Lower leg skin (tissue), 3 donors: ENCODE measurements at regions not wholly inside any gene's neighbourhood (a gene's known extent, or its start where the extent isn't known, plus 50 kb on each side); places are given as distances from the start of the nearest gene placed in this dataset.

Experiments
- CTCF ChIP-seq, 3 donors: fragments of 450-650 bp; IDR thresholded peaks; one replicate each; pipeline ENCODE4 v1.5.1; 2016; ENCODE audit warnings: antibody characterized with exemption in 3 of 3, mild to moderate bottlenecking in 3 of 3, moderate library complexity in 2 of 3
- POLR2A ChIP-seq, 2 donors: fragments of 450-650 bp; IDR thresholded peaks; one replicate each; pipeline ENCODE4 v1.6.1; 2016 to 2017; ENCODE audit warnings: antibody characterized with exemption in 2 of 2, mild to moderate bottlenecking in 1 of 2, moderate library complexity in 1 of 2

- TF ChIP-seq POLR2A (IDR thresholded peaks at IDR 0.05) = no peak
- TF ChIP-seq CTCF (IDR thresholded peaks at IDR 0.05) = no peak
Observed at GRCh38 chrX:11836284-11836683, 78.2 kb downstream of the MSL3 start.
